NCI-H526 (cell line): ENCODE measurements at regions not wholly inside any gene's neighbourhood (a gene's known extent, or its start where the extent isn't known, plus 50 kb on each side); places are given as distances from the start of the nearest gene placed in this dataset.
A peak's percentile ranks its signal among the peaks of the same experiment; 100 is the strongest.

ENCODE experiments used
- DNase-seq, 2 experiments: peaks; one replicate each; lab custom pipeline; 2025; lab: John Stamatoyannopoulos, UW

DNA sequence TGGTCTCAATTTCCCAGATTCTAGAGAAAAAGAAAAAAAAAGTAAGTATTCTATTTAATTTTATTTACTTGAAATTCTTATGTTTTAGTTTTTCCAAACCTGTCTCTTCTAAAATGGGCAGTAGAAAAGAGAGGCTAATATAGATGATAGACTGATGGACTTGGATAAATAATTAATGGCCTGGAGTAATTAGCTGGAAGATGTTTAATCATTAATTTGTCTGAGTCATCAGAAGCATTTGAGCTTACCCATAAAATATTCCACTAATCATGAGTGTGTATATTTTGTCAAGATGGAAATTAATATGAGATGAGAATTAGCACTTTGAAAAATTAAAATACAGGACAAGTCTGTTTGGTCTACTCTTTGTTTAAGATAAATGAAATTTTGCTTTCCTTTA is 212.1 kb upstream of the MIR17HG start:
- no peak for DNase-seq

DNA sequence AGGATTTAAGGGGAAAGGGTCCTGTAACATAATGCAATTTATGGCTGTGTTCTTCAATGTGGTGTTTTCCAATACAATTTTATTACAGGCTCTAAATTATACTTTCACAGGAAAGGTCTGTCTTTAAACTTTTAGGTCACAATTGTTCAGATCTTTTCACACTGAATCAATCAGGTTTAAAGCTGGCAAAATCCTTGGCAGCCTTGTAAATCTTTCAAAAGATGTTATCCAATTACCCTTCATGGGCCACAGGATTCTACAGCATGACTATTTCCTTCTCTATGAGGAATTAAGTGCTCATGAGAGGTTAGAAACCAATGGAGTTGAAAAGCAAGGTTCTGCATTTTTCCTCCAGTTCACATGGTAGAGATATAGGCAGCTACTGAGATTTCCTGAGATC is 211.5 kb upstream of the MIR17HG start:
- DNase-seq: no peak

DNA sequence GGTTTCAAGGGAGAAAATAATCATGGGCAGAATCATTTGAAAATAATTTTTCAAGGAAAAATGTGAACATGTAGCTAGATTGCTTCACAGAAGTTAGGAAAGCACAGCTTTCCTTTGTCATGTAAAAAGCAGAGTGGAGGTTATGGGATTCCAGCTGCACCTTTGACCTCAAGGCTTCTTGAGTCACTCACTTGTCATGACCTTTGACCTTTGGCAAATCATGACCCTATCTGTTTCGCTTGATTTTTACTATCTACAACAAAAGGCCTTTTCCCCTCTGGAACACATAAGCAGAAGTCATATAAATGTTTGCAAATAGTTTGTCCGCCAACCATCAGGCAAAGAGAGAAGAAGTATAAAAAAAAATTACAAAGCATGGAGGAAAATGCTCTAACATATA is 210.7 kb upstream of the MIR17HG start:
- no peak for DNase-seq

DNA sequence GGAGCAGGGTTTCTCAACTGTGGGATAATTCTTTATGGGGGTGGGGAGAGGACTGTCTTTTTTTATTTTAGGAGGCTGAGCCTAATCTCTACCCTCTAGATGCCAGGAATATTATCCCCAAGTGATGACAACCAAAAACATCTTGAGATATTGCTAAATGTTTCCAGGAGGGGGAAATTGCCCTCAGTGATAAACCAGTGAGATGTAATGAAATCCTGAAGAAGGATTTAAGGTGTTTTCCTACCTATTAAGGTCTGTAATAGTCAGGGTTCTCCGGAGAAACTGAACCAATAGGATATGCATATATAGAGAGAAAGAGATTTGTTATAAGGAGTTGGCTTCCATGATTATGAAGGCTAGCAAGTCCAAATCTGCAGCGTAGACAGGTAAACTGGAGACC is 208.3 kb upstream of the MIR17HG start:
- no peak for DNase-seq

DNA sequence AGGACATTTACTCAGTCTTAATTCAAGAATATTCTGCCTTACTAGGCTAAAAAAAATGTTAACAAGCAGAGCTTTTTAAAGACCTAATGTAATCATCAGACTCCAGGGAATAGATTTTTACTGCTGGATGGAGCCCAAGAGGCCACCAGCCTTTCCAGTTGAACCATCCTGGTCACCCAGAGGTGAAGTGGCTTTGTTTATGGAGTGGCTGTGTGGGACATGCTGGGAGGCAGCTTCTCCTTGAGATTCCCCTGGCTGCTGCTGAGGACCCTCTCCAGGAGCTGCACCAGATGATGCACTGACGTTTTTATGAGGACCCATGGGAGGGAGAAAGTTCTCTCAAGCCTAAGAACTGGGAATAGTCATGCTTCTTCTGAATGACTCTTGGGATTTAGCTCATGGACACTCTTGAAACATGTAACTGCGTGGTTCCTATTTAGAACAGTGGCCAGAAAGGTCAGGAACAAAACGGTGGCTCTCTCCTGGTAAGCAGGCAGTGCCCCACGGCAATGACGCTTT is 205.9 kb upstream of the MIR17HG start:
- DNase-seq: no peak

DNA sequence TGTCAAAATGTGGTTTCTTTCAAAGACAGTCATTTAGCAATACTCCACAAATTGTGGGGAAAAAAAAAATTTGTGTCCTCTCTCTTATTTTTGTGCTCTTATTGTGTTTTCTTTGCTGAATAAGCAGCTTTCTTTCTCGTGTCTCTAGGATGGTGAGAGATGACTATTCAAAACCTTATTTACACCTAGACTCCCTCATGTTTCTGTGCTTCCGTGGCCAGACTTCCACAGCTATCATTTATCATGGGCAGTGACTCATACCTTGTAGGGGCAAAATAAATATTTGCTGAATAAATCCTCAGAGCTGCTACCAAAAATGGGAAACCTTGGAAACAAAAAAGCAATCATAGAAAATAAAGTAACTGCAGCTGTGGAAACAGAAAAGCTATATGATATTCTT is 204.9 kb upstream of the MIR17HG start:
- DNase-seq: no peak

DNA sequence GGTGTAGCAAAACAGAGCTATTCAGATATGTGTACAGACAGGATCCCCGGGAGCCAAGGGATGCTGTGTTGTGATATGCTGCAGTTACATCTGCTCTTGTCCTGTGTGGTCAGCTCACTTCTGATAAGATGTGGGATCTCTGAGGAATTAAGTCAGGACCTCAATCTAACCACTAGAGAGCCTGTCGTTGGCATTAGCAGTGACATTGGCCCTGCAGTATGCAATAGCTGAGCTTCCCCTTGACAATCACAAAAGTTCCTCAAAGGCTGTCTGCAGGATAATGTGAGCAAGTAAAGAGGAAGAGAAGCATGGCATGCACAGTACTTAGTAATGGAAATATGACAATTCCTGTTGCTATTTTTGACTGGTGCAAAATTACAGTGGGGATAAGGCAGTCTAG is 203.4 kb upstream of the MIR17HG start:
- no peak for DNase-seq

DNA sequence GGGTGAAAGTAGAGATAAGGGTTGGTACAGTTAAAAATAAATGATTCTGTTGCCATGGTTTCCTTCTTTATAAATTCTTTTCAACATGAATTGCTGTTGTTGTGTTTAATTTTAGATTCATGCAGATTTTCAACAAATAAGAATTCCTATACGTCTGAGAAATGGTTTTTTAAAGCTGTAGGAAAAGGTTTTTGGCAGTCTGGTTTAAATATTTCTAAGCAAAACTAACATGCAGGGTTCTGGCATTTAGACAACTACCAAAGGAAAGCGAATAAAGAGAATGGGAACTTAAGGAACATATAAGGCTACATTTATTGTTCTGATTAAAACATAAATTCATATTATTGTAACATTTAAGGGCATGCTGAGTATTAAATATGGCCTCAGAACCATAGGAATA is 203.0 kb upstream of the MIR17HG start:
- no peak for DNase-seq

DNA sequence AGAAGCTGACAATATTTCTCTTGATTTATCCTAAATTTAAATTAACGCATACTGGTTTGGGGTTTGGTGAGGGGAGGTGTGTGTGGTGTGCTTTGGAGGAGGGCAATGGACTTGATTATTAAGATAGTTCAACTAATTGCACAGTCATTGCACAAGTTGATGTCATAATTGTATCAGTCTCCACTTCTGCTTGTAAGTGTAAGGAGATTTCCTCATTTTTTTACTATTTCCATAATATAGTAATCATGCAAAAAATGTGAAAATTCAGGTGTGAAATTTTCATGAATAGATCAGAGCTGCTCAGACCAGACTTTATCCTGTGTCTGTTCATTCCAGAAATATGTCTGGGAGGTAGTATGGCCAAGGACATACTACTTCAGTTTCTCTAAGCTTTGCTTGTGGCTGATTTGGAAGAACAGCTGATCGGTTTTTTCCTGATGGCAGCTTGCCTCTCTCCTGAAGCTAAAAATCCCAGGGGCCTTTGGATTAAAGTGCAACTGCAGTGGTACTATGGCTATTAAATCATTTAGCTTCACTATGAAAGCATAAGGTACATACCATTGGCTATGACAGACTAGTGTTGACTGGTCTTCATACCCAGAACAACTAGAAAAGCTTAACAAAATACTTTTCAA is 201.8 kb upstream of the MIR17HG start:
- no peak for DNase-seq

DNA sequence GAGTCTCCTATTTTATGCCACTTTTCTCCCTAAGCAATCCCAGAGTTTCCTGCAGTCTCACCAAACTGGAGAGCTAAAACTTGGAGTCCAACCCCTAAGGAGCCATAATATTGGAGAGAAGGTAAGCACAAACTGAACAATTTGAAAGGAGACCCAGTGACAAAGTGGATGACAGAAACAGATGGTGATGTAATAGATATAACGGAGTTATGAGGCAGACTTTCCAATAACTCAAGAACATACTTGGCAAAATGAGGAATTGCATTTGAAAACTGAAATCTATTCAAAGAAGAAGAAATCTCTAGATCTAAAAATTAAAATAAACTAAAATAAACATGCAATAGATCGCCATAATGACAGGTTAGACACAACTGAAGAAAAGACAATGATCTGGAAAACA is 200.9 kb upstream of the MIR17HG start:
- DNase-seq: no peak

DNA sequence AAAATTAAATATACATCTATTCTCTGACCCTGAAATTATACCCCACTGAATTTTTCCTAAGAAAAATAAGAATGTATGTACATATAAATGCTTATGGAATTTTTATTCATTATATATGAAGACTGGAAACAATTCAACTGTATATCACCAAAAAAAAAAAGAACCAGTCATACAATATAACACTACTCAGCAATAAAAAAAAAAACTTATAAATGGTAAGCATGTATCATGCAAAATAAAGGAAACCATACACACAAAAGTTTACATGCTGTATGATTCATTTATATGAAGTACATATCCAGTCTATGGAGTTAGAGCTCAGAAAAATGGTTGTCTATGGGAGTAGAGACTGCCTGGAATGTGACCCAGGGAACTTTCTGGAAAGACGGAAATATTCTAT is 199.4 kb upstream of the MIR17HG start:
- DNase-seq: no peak

DNA sequence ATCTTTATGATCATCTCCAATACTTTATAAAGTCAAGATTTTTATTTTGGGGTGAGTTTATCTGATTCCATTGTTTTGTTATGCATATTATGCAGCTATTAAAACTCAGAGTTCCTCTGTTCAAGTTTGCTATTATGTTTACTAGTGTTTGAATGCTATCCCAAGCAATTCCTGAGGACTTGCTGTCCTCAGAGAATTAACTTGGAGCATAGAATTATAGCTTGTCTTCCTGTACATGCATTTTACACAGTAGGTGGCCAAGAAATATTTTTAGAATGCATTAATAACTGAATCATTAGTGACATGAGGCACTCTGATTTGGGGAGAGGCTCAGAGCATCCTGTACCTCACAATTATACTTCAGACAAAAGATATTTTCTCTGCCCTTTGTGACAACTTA is 195.6 kb upstream of the MIR17HG start:
- no peak for DNase-seq

DNA sequence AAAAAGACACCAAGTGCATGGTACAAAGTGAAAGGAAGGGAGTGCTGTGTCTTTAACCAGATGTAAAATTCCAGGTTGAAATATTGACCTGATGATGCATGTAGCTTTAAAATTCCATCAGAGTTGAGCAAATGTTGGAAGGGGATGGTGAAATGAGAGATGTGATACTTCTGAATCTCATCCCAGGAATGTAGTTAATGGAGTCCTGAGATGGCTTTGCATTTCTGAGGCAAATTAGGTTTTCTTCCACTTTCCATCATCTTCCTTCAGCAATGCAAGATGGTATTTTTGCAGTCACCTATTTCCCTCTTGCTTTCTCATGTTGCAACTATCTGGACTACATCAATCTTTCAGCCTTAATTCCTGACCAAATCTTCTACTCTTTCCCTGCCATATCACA is 194.1 kb upstream of the MIR17HG start:
- no peak for DNase-seq

DNA sequence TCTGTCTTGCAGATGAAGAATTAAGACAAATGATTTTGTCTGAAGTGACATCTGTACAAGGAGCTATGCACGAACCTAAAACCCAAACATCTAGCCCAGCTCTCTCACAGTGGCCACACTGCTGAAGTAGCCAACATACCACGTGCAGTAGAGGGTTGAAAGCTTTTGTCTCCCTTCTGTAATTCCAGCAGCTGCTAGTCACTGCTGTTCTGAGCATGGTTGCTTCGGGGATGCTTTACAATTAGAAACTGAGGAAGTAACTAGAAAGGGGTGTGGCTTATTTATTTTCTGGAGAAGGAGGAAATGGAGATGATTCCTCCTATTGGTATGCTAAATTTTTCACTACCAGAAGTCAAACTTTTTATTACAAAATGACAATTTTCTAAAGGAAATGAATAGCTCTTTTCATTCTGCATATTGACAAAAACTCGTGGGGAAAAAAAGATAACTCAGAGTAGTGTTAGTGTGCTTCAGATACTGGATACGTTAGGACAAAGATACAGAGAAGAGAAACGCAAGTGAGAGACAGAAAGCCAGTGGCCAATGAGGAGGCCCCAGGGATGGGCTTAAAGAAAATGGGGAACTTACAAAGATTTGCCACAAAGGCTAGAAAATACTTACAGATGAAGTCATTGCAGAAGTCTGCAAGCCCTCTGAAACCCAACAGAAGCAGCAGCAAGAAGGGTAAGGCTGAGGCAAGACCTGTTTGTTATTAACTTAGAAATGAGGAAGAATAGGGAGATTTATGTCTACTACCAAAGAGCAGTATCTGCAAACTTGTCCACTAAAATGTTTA is 192.7 kb upstream of the MIR17HG start:
- DNase-seq: no peak

DNA sequence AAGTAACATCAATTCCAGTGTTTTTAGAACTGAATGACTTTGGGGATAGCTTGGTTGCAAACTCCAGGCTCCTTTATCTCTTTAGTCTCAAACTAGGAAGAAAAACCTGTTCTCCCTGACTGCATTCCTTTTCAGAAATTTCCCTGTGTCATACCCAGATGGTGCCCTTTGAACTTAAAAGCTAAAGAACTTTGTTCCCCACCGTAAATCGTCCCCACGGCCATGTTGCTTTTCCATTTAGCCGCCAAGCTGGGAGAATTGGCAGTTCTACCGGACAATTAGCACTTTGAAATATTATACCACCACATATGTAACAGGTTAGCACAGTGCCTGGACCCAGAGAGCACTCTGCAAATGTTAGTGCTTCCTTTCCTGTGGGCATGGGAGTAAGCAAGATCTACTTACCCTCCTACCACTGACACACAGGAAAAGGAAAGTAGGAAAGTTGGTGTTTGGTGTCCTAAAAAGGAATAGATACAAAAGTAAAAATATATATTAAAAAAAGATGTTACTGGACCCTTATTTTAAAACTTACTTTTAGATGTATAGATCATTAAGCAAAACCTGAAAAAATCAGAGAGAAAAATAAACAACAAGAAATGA is 191.9 kb upstream of the MIR17HG start:
- DNase-seq: no peak

DNA sequence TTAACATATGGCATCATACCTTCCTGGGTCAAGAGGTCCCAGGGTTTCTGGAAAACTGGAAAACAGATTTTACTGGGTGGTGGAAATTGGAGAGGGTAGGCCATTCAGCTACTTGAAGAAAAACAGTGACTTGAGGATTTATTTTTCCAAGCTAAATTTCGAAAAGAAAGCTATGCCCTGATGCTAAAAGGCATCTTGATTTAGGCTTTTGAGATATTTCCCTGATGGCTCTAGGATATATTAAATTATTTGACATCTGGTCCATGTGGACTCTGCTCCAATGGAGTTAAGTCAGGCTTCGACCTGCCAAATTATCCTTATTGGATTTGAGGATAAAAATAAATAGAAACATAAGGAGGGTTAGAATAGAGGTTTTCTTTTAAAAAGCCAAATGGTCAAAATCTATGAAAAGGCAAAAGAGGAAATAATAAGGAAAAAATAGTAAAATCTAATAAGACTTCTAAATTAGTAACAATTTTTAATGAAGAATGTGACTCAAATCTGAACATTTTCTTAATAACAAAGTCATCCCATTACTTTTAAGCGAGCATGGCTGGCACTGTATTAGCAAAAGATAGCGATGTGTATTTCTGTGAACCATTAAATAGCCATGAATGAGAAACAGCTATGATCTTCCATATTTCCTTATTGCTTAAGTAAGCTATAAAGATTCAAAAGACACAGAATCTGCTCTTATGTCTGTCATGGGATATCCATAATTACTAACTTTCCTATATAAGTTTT is 190.0 kb upstream of the MIR17HG start:
- DNase-seq: no peak

DNA sequence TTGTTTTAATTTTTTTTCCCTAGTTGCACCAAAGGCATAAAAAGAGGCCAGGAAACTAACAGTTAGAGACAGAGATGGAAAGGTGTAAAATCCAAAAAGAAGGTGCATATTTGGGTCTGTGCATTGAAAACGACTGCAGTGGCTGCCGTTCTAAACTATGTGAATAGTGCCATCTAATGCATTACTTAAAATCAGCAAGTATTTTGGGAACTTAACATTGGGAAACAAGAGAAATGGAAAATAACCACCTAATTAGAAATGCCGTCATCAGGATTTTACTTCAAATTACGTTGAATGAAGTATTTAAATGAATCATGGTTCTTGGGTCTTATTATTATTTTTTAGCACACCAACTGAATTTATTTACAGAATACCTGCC is 189.5 kb upstream of the MIR17HG start:
- no peak for DNase-seq

DNA sequence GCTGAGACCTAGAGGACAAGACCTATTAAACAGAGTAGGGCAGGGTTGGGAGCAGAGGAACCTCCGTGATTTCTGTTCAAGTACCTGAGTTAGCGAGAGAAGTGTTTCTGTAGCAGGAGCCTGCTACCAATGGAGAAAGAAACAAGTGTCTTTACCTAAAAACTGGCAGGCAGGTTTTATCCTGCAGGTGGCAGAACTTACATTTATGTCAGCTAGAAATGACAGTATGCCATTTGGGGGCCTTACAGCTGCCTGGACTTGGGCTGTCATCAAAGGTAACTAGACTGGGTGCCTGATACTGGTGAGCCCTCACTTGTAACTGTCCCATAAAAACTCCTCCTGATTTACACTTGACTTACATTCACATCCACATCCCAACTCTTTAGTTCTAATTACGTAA is 185.3 kb upstream of the MIR17HG start:
- peak in 1 of 2 experiments; percentile 38 for DNase-seq

DNA sequence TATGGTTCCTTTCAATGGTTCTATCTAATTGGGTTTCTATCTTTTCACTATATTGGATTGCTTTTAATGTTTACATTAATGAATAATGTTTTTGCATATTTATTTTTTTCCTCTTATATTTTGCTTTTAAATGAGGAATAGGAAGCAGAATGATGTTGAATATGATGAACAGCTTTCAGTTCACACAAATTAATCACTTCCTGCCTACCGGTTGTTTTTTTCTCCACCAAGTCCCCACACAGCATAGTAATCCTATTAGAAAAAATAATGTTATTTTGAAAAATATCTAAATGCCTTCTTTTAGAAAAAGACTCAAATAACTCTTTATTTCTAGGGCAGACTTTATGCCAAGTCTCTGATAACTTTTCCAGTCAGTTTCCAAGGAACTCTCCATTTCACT is 184.9 kb upstream of the MIR17HG start:
- DNase-seq: no peak

DNA sequence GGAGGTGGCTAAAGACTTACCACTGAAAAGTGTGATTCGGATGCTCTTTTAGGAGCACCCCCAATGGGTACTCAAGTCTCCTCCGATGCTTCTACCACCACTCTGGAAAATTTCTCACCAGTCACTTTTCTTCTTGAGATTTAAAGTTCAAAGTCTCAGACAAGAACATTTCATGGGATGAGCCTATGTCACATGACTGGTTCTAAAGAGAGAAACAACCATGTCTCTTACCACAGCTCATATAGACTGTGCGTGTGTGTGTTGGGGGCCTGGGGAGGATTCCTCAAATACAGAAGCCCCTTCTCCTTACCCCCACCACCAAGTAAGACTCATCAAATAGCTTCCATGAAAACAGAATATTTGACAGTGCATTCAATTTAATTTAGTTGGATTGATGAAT is 181.7 kb upstream of the MIR17HG start:
- no peak for DNase-seq

DNA sequence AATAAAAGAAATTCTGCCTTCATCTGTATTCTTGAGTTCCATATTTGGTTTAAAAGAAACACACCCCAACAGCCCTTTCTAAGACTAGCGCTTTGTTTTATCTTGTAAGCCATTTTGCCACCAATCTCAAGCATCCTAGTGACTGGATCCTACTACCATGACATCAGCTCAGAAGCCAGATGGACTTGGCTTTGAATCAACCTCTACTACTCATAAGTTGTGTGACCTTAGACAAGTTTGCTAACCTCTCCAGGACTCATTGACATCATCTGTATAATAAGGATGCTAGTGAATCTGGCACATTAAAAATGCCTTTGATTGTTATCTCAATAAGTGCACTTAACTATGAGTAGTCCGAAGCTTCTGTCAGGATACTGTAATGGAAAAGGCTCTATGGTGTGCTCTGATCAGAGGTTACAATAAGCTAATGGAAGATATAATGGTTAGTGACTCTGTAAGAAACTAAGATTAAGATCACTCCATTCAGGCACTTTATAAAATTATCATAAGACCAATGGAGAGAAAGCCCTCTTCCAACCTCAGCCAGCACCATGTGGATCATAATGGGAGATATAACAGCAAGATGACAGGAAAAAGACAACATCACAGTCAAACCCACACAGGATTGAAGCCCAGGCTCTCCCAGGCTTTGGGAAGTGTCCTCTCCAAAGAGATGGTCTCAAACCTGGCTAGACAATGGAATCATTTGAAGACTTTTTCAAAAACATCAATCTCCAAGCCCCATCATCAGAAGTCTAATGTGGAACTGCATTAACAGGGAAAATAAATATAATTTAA is 180.6 kb upstream of the MIR17HG start:
- no peak for DNase-seq
